ENCODE measurements at regions not wholly inside any gene's neighbourhood (a gene's known extent, or its start where the extent isn't known, plus 50 kb on each side); places are given as distances from the start of the nearest gene placed in this dataset.
A peak's percentile ranks its signal among the peaks of the same experiment; 100 is the strongest.

- H3K4me2 ChIP-seq (ENCODE audit: low read length) = no peak overlapping the region
- H3K9me2 ChIP-seq (ENCODE audit: insufficient read depth, low read length) = no peaks in the 10 kb centered on the region
- TF ChIP-seq EZH2phosphoT487 (IDR thresholded peaks at IDR 0.05; ENCODE audit: borderline replicate concordance, low read depth, low read length) (no peak), CTCF (conservative IDR thresholded peaks at IDR 0.05; ENCODE audit: low read length) (no peak)
- H3K4me1 ChIP-seq (ENCODE audit: insufficient read depth, low read length, poor library complexity, severe bottlenecking) = peaks cover 33% of the 10 kb centered on the region
- H3K36me3 ChIP-seq (ENCODE audit: insufficient read depth, low read length) = no peaks in the 10 kb centered on the region
- ChIA-PET POLR2A (interaction anchor here (1.2 kb wide), 1 partner anchor 10 kb away, joined by 3 read pairs; no protein-coding TSS in a partner anchor), CTCF (ENCODE audit: unreplicated experiment) (no interaction called here)
- H3K27ac ChIP-seq (ENCODE audit: low read depth, low read length, poor library complexity, severe bottlenecking) = no peak overlapping the region
- no peaks in the 10 kb centered on the region for H4K20me1 ChIP-seq (ENCODE audit: insufficient read depth, low read length)
- no peaks in the 10 kb centered on the region for H3K79me2 ChIP-seq (ENCODE audit: insufficient read depth, low read depth, low read length)
- BruUV-seq (replicated peaks) = no TSS peak
- no peak overlapping the region for H2AFZ ChIP-seq (ENCODE audit: low read length)
- DNase-seq (ENCODE audit: low spot score) = no peak
- intact Hi-C loops (cut with micrococcal nuclease; ENCODE audit: unreplicated experiment) = loop anchor here (5.0 kb wide), 1 partner anchor 108 kb away; no protein-coding TSS in a partner anchor
- H3K4me3 ChIP-seq (ENCODE audit: low read depth, low read length, poor library complexity, severe bottlenecking) = no peak overlapping the region
- H3K9me3 ChIP-seq (ENCODE audit: low read length) = no peaks in the 10 kb centered on the region
These were observed 50.3 kb upstream of the PSD2 start for GRCh38 chr5:139745132-139745799.

- no TSS peak for BruUV-seq (replicated peaks)
- no peak for TF ChIP-seq CTCF (conservative IDR thresholded peaks at IDR 0.05; ENCODE audit: low read length)
- no peak for TF ChIP-seq EZH2phosphoT487 (IDR thresholded peaks at IDR 0.05; ENCODE audit: borderline replicate concordance, low read depth, low read length)
- Histone ChIP-seq H3K4me3 (ENCODE audit: low read depth, low read length, poor library complexity, severe bottlenecking) (peak overlapping the region; percentile 48), H3K4me2 (ENCODE audit: low read length) (peak overlapping the region; percentile 77), H3K9me3 (ENCODE audit: low read length) (no peaks in the 10 kb centered on the region), H3K79me2 (ENCODE audit: insufficient read depth, low read depth, low read length) (no peaks in the 10 kb centered on the region), H3K36me3 (ENCODE audit: insufficient read depth, low read length) (no peaks in the 10 kb centered on the region), H2AFZ (ENCODE audit: low read length) (peak overlapping the region; percentile 27; the same call in 1 of the 2 replicates), H3K27ac (ENCODE audit: low read depth, low read length, poor library complexity, severe bottlenecking) (no peak overlapping the region), H3K4me1 (ENCODE audit: insufficient read depth, low read length, poor library complexity, severe bottlenecking) (peaks cover 26% of the 10 kb centered on the region), H3K9me2 (ENCODE audit: insufficient read depth, low read length) (no peaks in the 10 kb centered on the region), H4K20me1 (ENCODE audit: insufficient read depth, low read length) (no peaks in the 10 kb centered on the region)
- ChIA-PET POLR2A (interaction anchor here (0.7 to 1.2 kb wide), 2 partner anchors 9 to 17 kb away, joined by 3 read pairs; no protein-coding TSS in a partner anchor), CTCF (ENCODE audit: unreplicated experiment) (no interaction called here)
- intact Hi-C loops (cut with micrococcal nuclease; ENCODE audit: unreplicated experiment) = loop anchor here (5.0 kb wide), 1 partner anchor 109 kb away; no protein-coding TSS in a partner anchor
- peak; percentile 71 for DNase-seq (ENCODE audit: low spot score)
These were observed 49.6 kb upstream of the PSD2 start for GRCh38 chr5:139745800-139746690.
